CD14-positive monocyte (primary cell): ENCODE measurements at regions not wholly inside any gene's neighbourhood (a gene's known extent, or its start where the extent isn't known, plus 50 kb on each side); places are given as distances from the start of the nearest gene placed in this dataset.

Experiments
- DNase-seq, 3 donors: peaks; one replicate each; pipeline ENCODE4 v3.0.0-alpha.2; 2011 to 2022
- H2AFZ ChIP-seq: 2 replicates; pipeline ENCODE4 v1.6.0; 2012; ENCODE audit warnings: mild to moderate bottlenecking, low read depth, low read length, inconsistent platforms; ENCODE audit not compliant: insufficient read depth, poor library complexity, severe bottlenecking
- H3K27ac ChIP-seq, 2 donors: 1 replicate in 1 of 2; 2 replicates in 1 of 2; pipeline ENCODE4 v1.5.1; 2012 to 2013; ENCODE audit warnings: low read length in 2 of 2, control low read depth in 1 of 2, inconsistent platforms in 1 of 2, low read depth in 1 of 2, mild to moderate bottlenecking in 1 of 2
- H3K27me3 ChIP-seq, 2 donors: one replicate each; pipeline versions ENCODE4 v1.6.0 to v1.6.1; 2011 to 2013; ENCODE audit warnings: low read length in 2 of 2; ENCODE audit not compliant: control insufficient read depth in 2 of 2, insufficient read depth in 2 of 2
- H3K36me3 ChIP-seq, 2 donors: replicated peaks in 1 of 2; 1 replicate in 1 of 2; 2 replicates in 1 of 2; pipeline versions ENCODE4 v1.5.1 to v1.6.1; 2012 to 2013; ENCODE audit warnings: low read length in 2 of 2, control low read depth in 1 of 2, inconsistent platforms in 1 of 2, mild to moderate bottlenecking in 1 of 2; ENCODE audit not compliant: insufficient read depth in 2 of 2, control insufficient read depth in 1 of 2
- H3K4me1 ChIP-seq, 2 donors: 1 replicate in 1 of 2; 2 replicates in 1 of 2; pipeline versions ENCODE4 v1.5.1 to v1.6.1; 2012 to 2013; ENCODE audit warnings: low read length in 2 of 2, control low read depth in 1 of 2, inconsistent platforms in 1 of 2, mild to moderate bottlenecking in 1 of 2, moderate library complexity in 1 of 2; ENCODE audit not compliant: insufficient read depth in 2 of 2, control insufficient read depth in 1 of 2
- H3K4me2 ChIP-seq: replicated peaks from 2 replicates; pipeline ENCODE3; 2012; ENCODE audit warnings: low read length, moderate library complexity, mild to moderate bottlenecking; ENCODE audit not compliant: poor library complexity, severe bottlenecking; ENCODE audit errors: extremely low read depth
- H3K4me3 ChIP-seq, 3 experiments: fragments of 200-600 bp in 1 of 3; sonication (generic) in 1 of 3; replicated peaks in 1 of 3; 1 replicate in 2 of 3; 2 replicates in 1 of 3; pipeline ENCODE4 v1.5.1; 2011 to 2013; ENCODE audit warnings: low read length in 3 of 3, mild to moderate bottlenecking in 3 of 3, control low read depth in 2 of 3, low read depth in 2 of 3, inconsistent platforms in 1 of 3, moderate library complexity in 1 of 3
- H3K79me2 ChIP-seq: 2 replicates; pipeline ENCODE4 v1.6.0; 2012; ENCODE audit warnings: mild to moderate bottlenecking, control low read depth, inconsistent platforms, low read length, moderate library complexity; ENCODE audit not compliant: insufficient read depth
- H3K9ac ChIP-seq: 2 replicates; pipeline ENCODE4 v1.6.0; 2017; ENCODE audit warnings: low read length, mild to moderate bottlenecking; ENCODE audit not compliant: insufficient read depth, poor library complexity, severe bottlenecking
- H3K9me3 ChIP-seq, 2 donors: replicated peaks in 1 of 2; 1 replicate in 1 of 2; 2 replicates in 1 of 2; pipeline versions ENCODE4 v1.5.1 to v1.6.1; 2012 to 2013; ENCODE audit warnings: low read length in 2 of 2, control low read depth in 1 of 2; ENCODE audit not compliant: control insufficient read depth in 1 of 2, insufficient read depth in 1 of 2
- H4K20me1 ChIP-seq: 2 replicates; pipeline ENCODE4 v1.6.0; 2012; ENCODE audit warnings: mild to moderate bottlenecking, low read length, control low read depth, moderate library complexity; ENCODE audit not compliant: insufficient read depth
- H3K27ac Mint-ChIP-seq, 7 donors: one replicate each; pipeline ENCODE4 v1.8.0; 2020; ENCODE audit warnings: mild to moderate bottlenecking in 7 of 7, mixed read lengths in 7 of 7, moderate library complexity in 6 of 7, inconsistent platforms in 2 of 7
- H3K27me3 Mint-ChIP-seq, 3 donors: one replicate each; pipeline ENCODE4 v1.8.0; 2021 to 2022; ENCODE audit warnings: low read depth in 3 of 3, mild to moderate bottlenecking in 3 of 3, mixed read lengths in 3 of 3, moderate library complexity in 3 of 3, inconsistent platforms in 1 of 3
- H3K36me3 Mint-ChIP-seq, 2 donors: one replicate each; pipeline ENCODE4 v1.8.0; 2020; ENCODE audit warnings: mixed read lengths in 2 of 2, inconsistent platforms in 1 of 2, mild to moderate bottlenecking in 1 of 2
- H3K4me1 Mint-ChIP-seq: one replicate; pipeline ENCODE4 v1.8.0; 2020; ENCODE audit warnings: mild to moderate bottlenecking, mixed read lengths
- H3K4me3 Mint-ChIP-seq, 2 donors: one replicate each; pipeline ENCODE4 v1.8.0; 2020; ENCODE audit warnings: mild to moderate bottlenecking in 2 of 2, mixed read lengths in 2 of 2, moderate library complexity in 1 of 2
- H3K9me3 Mint-ChIP-seq, 7 donors: one replicate each; pipeline ENCODE4 v1.8.0; 2020 to 2022; ENCODE audit warnings: mixed read lengths in 7 of 7, mild to moderate bottlenecking in 6 of 7, moderate library complexity in 6 of 7, inconsistent platforms in 2 of 7
- CTCF ChIP-seq: fragments of 200-600 bp; IDR thresholded peaks from one replicate; pipeline ENCODE4 v1.8.0; 2022; ENCODE audit warnings: antibody characterized with exemption, mild to moderate bottlenecking
- WGBS: methylation state at CpG from one replicate; pipeline ENCODE4 v1.1.5; 2013; ENCODE audit warnings: missing lambda C conversion rate; ENCODE audit not compliant: insufficient coverage; 5-methylcytosine and 5-hydroxymethylcytosine counted together
- intact Hi-C, 2 donors: fragments of 100-400 bp; cut with micrococcal nuclease; formaldehyde crosslinking; loops; one replicate each; pipeline versions ENCODE4 v1.15.0 to v1.15.1; 2023

GRCh38 chr21:17139696-17140095 lies 373.1 kb upstream of the CXADR start:
- no peaks in the 10 kb centered on the region for H3K79me2 ChIP-seq
- no peaks in the 10 kb centered on the region for H3K36me3 ChIP-seq
- DNase-seq: no peak
- peaks cover 1 to 2% of the 10 kb centered on the region in 2 donors for H3K9me3 ChIP-seq
- Mint-ChIP-seq H3K27me3 (no peaks in the 10 kb centered on the region), H3K4me1 (peaks cover 2% of the 10 kb centered on the region), H3K27ac (no peak overlapping the region), H3K4me3 (peak overlapping the region; percentile 13 to 68), H3K36me3 (no peaks in the 10 kb centered on the region), H3K9me3 (peaks cover 0 to 10% (median 6%) of the 10 kb centered on the region in 7 donors)
- TF ChIP-seq CTCF: no peak
- no peaks in the 10 kb centered on the region for H3K27me3 ChIP-seq
- no peak overlapping the region for H3K9ac ChIP-seq
- H3K4me1 ChIP-seq: no peaks in the 10 kb centered on the region
- peak overlapping the region; percentile 43 for H3K4me2 ChIP-seq
- no peaks in the 10 kb centered on the region for H4K20me1 ChIP-seq
- WGBS: 20% methylated on average over 1 of the region's 5 CpGs
- H3K27ac ChIP-seq: no peak overlapping the region
- no peak overlapping the region for H2AFZ ChIP-seq
- intact Hi-C loops: no loop called here
- H3K4me3 ChIP-seq: peak overlapping the region in 2 of 3 experiments; percentile 39 to 55

GRCh38 chr21:17146426-17146825 lies 366.4 kb upstream of the CXADR start:
- H3K36me3 Mint-ChIP-seq: no peaks in the 10 kb centered on the region
- Histone ChIP-seq H3K9ac (no peak overlapping the region), H3K27ac (no peak overlapping the region), H3K79me2 (no peaks in the 10 kb centered on the region), H4K20me1 (no peaks in the 10 kb centered on the region), H3K4me2 (no peak overlapping the region), H3K9me3 (peaks cover 5 to 7% of the 10 kb centered on the region in 2 donors), H2AFZ (no peak overlapping the region), H3K4me3 (no peak overlapping the region), H3K36me3 (no peaks in the 10 kb centered on the region), H3K4me1 (no peaks in the 10 kb centered on the region), H3K27me3 (no peaks in the 10 kb centered on the region)
- intact Hi-C loops: no loop called here
- peaks cover 0 to 3% (median 0%) of the 10 kb centered on the region in 3 donors for H3K27me3 Mint-ChIP-seq
- no peak for TF ChIP-seq CTCF
- 79% methylated on average over 3 of the region's 5 CpGs for WGBS
- no peak overlapping the region for H3K4me3 Mint-ChIP-seq
- peaks cover 0 to 14% (median 6%) of the 10 kb centered on the region in 7 donors for H3K9me3 Mint-ChIP-seq
- no peak for DNase-seq
- H3K27ac Mint-ChIP-seq: no peak overlapping the region
- H3K4me1 Mint-ChIP-seq: no peaks in the 10 kb centered on the region
